PFSK-1 (cell line): ENCODE measurements at regions not wholly inside any gene's neighbourhood (a gene's known extent, or its start where the extent isn't known, plus 50 kb on each side); places are given as distances from the start of the nearest gene placed in this dataset.

Experiments
- POLR2AphosphoS5 ChIP-seq: IDR thresholded peaks from 2 replicates; pipeline ENCODE4 v1.6.1; 2012; ENCODE audit warnings: low read depth, mild to moderate bottlenecking, control low read depth, low read length, moderate library complexity
- TAF1 ChIP-seq: IDR thresholded peaks from 2 replicates; pipeline ENCODE4 v1.6.1; 2012; ENCODE audit warnings: low read length, control low read depth, borderline replicate concordance; ENCODE audit not compliant: insufficient read depth
- TF ChIP-seq, protein P1 (sequence below), 2 experiments: IDR thresholded peaks; 2 replicates each; pipeline versions ENCODE4 v1.6.1 to v1.8.0; 2011 to 2012; ENCODE audit warnings: low read depth in 2 of 2, low read length in 2 of 2, control low read depth in 1 of 2, inconsistent platforms in 1 of 2, mild to moderate bottlenecking in 1 of 2, moderate library complexity in 1 of 2; ENCODE audit not compliant: insufficient read depth in 1 of 2

- TF ChIP-seq POLR2AphosphoS5 (no peak), TAF1 (no peak)
- TF ChIP-seq, protein P1, sequence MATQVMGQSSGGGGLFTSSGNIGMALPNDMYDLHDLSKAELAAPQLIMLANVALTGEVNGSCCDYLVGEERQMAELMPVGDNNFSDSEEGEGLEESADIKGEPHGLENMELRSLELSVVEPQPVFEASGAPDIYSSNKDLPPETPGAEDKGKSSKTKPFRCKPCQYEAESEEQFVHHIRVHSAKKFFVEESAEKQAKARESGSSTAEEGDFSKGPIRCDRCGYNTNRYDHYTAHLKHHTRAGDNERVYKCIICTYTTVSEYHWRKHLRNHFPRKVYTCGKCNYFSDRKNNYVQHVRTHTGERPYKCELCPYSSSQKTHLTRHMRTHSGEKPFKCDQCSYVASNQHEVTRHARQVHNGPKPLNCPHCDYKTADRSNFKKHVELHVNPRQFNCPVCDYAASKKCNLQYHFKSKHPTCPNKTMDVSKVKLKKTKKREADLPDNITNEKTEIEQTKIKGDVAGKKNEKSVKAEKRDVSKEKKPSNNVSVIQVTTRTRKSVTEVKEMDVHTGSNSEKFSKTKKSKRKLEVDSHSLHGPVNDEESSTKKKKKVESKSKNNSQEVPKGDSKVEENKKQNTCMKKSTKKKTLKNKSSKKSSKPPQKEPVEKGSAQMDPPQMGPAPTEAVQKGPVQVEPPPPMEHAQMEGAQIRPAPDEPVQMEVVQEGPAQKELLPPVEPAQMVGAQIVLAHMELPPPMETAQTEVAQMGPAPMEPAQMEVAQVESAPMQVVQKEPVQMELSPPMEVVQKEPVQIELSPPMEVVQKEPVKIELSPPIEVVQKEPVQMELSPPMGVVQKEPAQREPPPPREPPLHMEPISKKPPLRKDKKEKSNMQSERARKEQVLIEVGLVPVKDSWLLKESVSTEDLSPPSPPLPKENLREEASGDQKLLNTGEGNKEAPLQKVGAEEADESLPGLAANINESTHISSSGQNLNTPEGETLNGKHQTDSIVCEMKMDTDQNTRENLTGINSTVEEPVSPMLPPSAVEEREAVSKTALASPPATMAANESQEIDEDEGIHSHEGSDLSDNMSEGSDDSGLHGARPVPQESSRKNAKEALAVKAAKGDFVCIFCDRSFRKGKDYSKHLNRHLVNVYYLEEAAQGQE (IDR thresholded peaks at IDR 0.05; ENCODE audit: insufficient read depth in 1 of 2, low read depth in 2 of 2, low read length in 2 of 2) = no peak
Measured at GRCh38 chr2:220101980-220102379, 474.6 kb downstream of the SLC4A3 start.
